GM23338 (cell line): ENCODE measurements at regions not wholly inside any gene's neighbourhood (a gene's known extent, or its start where the extent isn't known, plus 50 kb on each side); places are given as distances from the start of the nearest gene placed in this dataset.

Source experiments
- ATAC-seq: fragments of 200-7000 bp; cut with Tn5 transposase; 3 replicates; pipeline ENCODE4 v1.9.1; 2020
- DNase-seq: peaks from one replicate; pipeline ENCODE4 v3.0.0-alpha.2; 2015; ENCODE audit warnings: low spot score
- H2AFZ ChIP-seq: fragments of 200-600 bp; sonication (generic); 2 replicates; pipeline ENCODE4 v1.8.0; 2016; ENCODE audit warnings: antibody characterized with exemption, mild to moderate bottlenecking, moderate library complexity
- H3F3A ChIP-seq: fragments of 200-600 bp; sonication (generic); replicated peaks from 2 replicates; pipeline ENCODE4 v1.8.0; 2017; ENCODE audit warnings: antibody characterized with exemption, mixed run types, low read depth
- H3K27ac ChIP-seq: fragments of 200-600 bp; sonication (generic); 2 replicates; pipeline ENCODE4 v1.6.1; 2016; ENCODE audit warnings: low read depth
- H3K27me3 ChIP-seq: fragments of 200-600 bp; sonication (generic); 2 replicates; pipeline ENCODE4 v1.8.0; 2016; ENCODE audit warnings: mild to moderate bottlenecking, mixed run types, moderate library complexity; ENCODE audit not compliant: insufficient read depth
- H3K36me3 ChIP-seq: fragments of 200-600 bp; sonication (generic); 2 replicates; pipeline ENCODE4 v1.8.0; 2016; ENCODE audit warnings: mild to moderate bottlenecking; ENCODE audit not compliant: insufficient read depth
- H3K4me1 ChIP-seq: fragments of 200-600 bp; sonication (generic); 2 replicates; pipeline ENCODE4 v1.8.0; 2016; ENCODE audit warnings: mild to moderate bottlenecking, moderate library complexity; ENCODE audit not compliant: insufficient read depth
- H3K4me2 ChIP-seq: fragments of 200-600 bp; sonication (generic); 2 replicates; pipeline ENCODE4 v1.7.1; 2017; ENCODE audit warnings: mixed run types
- H3K4me3 ChIP-seq: fragments of 200-600 bp; sonication (generic); 2 replicates; pipeline ENCODE4 v1.6.1; 2016; ENCODE audit warnings: mixed run types
- H3K79me2 ChIP-seq: fragments of 200-600 bp; sonication (generic); replicated peaks from 2 replicates; pipeline ENCODE4 v1.8.0; 2017; ENCODE audit warnings: mild to moderate bottlenecking; ENCODE audit not compliant: insufficient read depth
- H3K9me2 ChIP-seq: fragments of 200-600 bp; sonication (generic); 2 replicates; pipeline ENCODE4 v1.8.0; 2017; ENCODE audit not compliant: insufficient read depth
- H4K20me1 ChIP-seq: fragments of 200-600 bp; sonication (generic); replicated peaks from 2 replicates; pipeline ENCODE4 v1.8.0; 2017; ENCODE audit warnings: mild to moderate bottlenecking; ENCODE audit not compliant: insufficient read depth
- H3K27ac Mint-ChIP-seq: 2 replicates; pipeline ENCODE4 v1.8.0; 2020; ENCODE audit warnings: inconsistent platforms, mild to moderate bottlenecking, moderate library complexity, mixed read lengths
- H3K27me3 Mint-ChIP-seq: 3 replicates; pipeline ENCODE4 v1.8.0; 2022; ENCODE audit warnings: low read depth, mild to moderate bottlenecking, moderate library complexity, mixed read lengths, inconsistent platforms; ENCODE audit not compliant: insufficient read depth, poor library complexity
- H3K36me3 Mint-ChIP-seq: 3 replicates; pipeline ENCODE4 v1.8.0; 2021; ENCODE audit warnings: low read depth, mild to moderate bottlenecking, inconsistent platforms, moderate library complexity, mixed read lengths
- H3K4me1 Mint-ChIP-seq: 3 replicates; pipeline ENCODE4 v1.8.0; 2020; ENCODE audit warnings: mild to moderate bottlenecking, inconsistent platforms, mixed read lengths
- H3K4me3 Mint-ChIP-seq: 3 replicates; pipeline ENCODE4 v1.8.0; 2021; ENCODE audit warnings: moderate library complexity, mild to moderate bottlenecking, inconsistent platforms, mixed read lengths
- H3K9me3 Mint-ChIP-seq: 3 replicates; pipeline ENCODE4 v1.8.0; 2020; ENCODE audit warnings: moderate library complexity, mild to moderate bottlenecking, inconsistent platforms, mixed read lengths
- CREB1 ChIP-seq: fragments of 250-450 bp; sonication (Bioruptor Pico); IDR thresholded peaks from 2 replicates; pipeline ENCODE4 v1.5.0; 2020; ENCODE audit warnings: low read depth, mild to moderate bottlenecking, moderate library complexity
- EZH2phosphoT487 ChIP-seq: fragments of 200-600 bp; sonication (generic); IDR thresholded peaks from one replicate; pipeline ENCODE4 v1.8.1; 2018; ENCODE audit warnings: antibody characterized with exemption; ENCODE audit not compliant: unreplicated experiment
- NANOG ChIP-seq: IDR thresholded peaks from 2 replicates; pipeline ENCODE4 v1.6.1; 2016; ENCODE audit warnings: antibody characterized with exemption, borderline replicate concordance
- POLR2AphosphoS5 ChIP-seq: IDR thresholded peaks from 2 replicates; pipeline ENCODE4 v1.6.1; 2016; ENCODE audit warnings: antibody characterized with exemption, low read depth
- STAT1 ChIP-seq: IDR thresholded peaks from one replicate; pipeline ENCODE4 v1.6.1; 2016; ENCODE audit warnings: antibody characterized with exemption; ENCODE audit not compliant: unreplicated experiment
- ZNF331 ChIP-seq: fragments of 250-450 bp; sonication (Bioruptor Pico); IDR thresholded peaks from 2 replicates; pipeline ENCODE4 v1.5.0; 2020; ENCODE audit warnings: low read depth, mild to moderate bottlenecking, moderate library complexity
- TF ChIP-seq, protein P1 (sequence below): fragments of 250-450 bp; sonication (Bioruptor Pico); IDR thresholded peaks from 2 replicates; pipeline ENCODE4 v1.5.0; 2020; ENCODE audit warnings: mild to moderate bottlenecking, moderate library complexity
- TF ChIP-seq, protein P2 (sequence below): IDR thresholded peaks from 2 replicates; pipeline ENCODE4 v1.6.1; 2016; ENCODE audit warnings: antibody characterized with exemption
- TF ChIP-seq, protein P3 (sequence below), 2 experiments: fragments of 200-600 bp in 1 of 2; sonication (generic) in 1 of 2; conservative IDR thresholded peaks; 2 replicates each; pipeline versions ENCODE4 v1.5.1 to v1.6.1; 2016 to 2017; ENCODE audit warnings: antibody characterized with exemption in 2 of 2, low read depth in 2 of 2, mild to moderate bottlenecking in 2 of 2, moderate library complexity in 1 of 2

DNA sequence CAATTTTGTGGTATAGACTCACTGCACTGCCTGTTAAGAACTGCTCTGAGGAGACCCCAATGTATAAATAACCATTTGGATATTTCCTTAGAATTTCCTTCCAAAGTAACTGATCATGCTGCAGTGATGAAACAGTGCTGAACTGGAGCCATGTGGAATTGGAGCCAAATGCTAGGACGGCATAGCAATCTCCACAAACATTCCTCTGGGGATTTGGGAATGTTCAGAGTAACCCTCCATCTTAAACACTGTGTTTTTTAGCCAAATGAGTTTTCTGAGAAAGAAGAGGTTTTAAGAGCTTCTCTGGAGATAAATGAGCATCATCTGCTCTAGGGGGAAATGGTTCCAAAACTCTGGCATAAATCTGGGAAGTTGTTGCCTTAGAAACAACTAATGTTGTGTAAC lies 98.2 kb downstream of the OLFM4 start (continued):
- TF ChIP-seq, protein P1, sequence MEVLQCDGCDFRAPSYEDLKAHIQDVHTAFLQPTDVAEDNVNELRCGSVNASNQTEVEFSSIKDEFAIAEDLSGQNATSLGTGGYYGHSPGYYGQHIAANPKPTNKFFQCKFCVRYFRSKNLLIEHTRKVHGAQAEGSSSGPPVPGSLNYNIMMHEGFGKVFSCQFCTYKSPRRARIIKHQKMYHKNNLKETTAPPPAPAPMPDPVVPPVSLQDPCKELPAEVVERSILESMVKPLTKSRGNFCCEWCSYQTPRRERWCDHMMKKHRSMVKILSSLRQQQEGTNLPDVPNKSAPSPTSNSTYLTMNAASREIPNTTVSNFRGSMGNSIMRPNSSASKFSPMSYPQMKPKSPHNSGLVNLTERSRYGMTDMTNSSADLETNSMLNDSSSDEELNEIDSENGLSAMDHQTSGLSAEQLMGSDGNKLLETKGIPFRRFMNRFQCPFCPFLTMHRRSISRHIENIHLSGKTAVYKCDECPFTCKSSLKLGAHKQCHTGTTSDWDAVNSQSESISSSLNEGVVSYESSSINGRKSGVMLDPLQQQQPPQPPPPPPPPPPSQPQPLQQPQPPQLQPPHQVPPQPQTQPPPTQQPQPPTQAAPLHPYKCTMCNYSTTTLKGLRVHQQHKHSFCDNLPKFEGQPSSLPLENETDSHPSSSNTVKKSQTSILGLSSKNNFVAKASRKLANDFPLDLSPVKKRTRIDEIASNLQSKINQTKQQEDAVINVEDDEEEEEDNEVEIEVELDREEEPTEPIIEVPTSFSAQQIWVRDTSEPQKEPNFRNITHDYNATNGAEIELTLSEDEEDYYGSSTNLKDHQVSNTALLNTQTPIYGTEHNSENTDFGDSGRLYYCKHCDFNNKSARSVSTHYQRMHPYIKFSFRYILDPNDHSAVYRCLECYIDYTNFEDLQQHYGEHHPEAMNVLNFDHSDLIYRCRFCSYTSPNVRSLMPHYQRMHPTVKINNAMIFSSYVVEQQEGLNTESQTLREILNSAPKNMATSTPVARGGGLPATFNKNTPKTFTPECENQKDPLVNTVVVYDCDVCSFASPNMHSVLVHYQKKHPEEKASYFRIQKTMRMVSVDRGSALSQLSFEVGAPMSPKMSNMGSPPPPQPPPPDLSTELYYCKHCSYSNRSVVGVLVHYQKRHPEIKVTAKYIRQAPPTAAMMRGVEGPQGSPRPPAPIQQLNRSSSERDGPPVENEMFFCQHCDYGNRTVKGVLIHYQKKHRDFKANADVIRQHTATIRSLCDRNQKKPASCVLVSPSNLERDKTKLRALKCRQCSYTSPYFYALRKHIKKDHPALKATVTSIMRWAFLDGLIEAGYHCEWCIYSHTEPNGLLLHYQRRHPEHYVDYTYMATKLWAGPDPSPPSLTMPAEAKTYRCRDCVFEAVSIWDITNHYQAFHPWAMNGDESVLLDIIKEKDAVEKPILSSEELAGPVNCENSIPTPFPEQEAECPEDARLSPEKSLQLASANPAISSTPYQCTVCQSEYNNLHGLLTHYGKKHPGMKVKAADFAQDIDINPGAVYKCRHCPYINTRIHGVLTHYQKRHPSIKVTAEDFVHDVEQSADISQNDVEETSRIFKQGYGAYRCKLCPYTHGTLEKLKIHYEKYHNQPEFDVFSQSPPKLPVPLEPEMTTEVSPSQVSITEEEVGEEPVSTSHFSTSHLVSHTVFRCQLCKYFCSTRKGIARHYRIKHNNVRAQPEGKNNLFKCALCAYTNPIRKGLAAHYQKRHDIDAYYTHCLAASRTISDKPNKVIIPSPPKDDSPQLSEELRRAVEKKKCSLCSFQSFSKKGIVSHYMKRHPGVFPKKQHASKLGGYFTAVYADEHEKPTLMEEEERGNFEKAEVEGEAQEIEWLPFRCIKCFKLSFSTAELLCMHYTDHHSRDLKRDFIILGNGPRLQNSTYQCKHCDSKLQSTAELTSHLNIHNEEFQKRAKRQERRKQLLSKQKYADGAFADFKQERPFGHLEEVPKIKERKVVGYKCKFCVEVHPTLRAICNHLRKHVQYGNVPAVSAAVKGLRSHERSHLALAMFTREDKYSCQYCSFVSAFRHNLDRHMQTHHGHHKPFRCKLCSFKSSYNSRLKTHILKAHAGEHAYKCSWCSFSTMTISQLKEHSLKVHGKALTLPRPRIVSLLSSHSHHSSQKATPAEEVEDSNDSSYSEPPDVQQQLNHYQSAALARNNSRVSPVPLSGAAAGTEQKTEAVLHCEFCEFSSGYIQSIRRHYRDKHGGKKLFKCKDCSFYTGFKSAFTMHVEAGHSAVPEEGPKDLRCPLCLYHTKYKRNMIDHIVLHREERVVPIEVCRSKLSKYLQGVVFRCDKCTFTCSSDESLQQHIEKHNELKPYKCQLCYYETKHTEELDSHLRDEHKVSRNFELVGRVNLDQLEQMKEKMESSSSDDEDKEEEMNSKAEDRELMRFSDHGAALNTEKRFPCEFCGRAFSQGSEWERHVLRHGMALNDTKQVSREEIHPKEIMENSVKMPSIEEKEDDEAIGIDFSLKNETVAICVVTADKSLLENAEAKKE (CRISPR knock-in tag), result no peak
- TF ChIP-seq, protein P2, sequence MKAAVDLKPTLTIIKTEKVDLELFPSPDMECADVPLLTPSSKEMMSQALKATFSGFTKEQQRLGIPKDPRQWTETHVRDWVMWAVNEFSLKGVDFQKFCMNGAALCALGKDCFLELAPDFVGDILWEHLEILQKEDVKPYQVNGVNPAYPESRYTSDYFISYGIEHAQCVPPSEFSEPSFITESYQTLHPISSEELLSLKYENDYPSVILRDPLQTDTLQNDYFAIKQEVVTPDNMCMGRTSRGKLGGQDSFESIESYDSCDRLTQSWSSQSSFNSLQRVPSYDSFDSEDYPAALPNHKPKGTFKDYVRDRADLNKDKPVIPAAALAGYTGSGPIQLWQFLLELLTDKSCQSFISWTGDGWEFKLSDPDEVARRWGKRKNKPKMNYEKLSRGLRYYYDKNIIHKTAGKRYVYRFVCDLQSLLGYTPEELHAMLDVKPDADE, result no peak
- no peak for TF ChIP-seq EZH2phosphoT487
- TF ChIP-seq, protein P3, sequence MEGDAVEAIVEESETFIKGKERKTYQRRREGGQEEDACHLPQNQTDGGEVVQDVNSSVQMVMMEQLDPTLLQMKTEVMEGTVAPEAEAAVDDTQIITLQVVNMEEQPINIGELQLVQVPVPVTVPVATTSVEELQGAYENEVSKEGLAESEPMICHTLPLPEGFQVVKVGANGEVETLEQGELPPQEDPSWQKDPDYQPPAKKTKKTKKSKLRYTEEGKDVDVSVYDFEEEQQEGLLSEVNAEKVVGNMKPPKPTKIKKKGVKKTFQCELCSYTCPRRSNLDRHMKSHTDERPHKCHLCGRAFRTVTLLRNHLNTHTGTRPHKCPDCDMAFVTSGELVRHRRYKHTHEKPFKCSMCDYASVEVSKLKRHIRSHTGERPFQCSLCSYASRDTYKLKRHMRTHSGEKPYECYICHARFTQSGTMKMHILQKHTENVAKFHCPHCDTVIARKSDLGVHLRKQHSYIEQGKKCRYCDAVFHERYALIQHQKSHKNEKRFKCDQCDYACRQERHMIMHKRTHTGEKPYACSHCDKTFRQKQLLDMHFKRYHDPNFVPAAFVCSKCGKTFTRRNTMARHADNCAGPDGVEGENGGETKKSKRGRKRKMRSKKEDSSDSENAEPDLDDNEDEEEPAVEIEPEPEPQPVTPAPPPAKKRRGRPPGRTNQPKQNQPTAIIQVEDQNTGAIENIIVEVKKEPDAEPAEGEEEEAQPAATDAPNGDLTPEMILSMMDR (conservative IDR thresholded peaks at IDR 0.05; ENCODE audit: low read depth in 2 of 2), result no peak
- TF ChIP-seq POLR2AphosphoS5, result no peak
- no peak for TF ChIP-seq CREB1
- no peak for TF ChIP-seq ZNF331 (CRISPR knock-in tag)

DNA sequence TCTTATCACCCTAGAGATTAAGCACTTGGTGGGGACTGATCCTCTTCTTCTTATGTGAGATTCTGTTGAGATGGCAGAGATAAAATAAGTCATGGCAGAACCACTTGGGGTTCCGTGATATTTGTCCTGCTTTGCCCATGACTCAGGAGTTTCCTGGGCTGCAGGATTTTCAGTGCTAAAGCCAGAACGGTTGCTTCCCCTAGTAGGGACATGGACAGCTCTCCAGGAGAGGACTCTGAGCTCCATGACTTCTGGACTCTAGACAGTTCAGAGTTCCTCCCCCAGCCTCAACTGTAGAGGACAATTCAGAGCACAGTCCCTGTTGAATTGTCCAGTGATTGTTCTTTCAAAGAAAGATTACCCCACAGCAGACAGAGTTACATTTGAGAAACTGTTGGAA lies 98.8 kb downstream of the OLFM4 start:
- no peaks in the 10 kb centered on the region for H3K36me3 ChIP-seq
- H3K4me3 Mint-ChIP-seq, result no peak overlapping the region
- no peaks in the 10 kb centered on the region for H3K9me3 Mint-ChIP-seq
- H3K27ac Mint-ChIP-seq, result no peak overlapping the region
- H3K4me1 ChIP-seq, result peaks cover 2% of the 10 kb centered on the region; the same call in 1 of the 2 replicates
- no peak overlapping the region for H3K4me3 ChIP-seq
- DNase-seq (no peak), ATAC-seq (no peak)
- peaks cover 2% of the 10 kb centered on the region for H3K27me3 Mint-ChIP-seq
- no peaks in the 10 kb centered on the region for H3F3A ChIP-seq
- H2AFZ ChIP-seq, result no peak overlapping the region
- no peaks in the 10 kb centered on the region for H3K79me2 ChIP-seq
- no peak overlapping the region for H3K4me2 ChIP-seq
- H3K27ac ChIP-seq, result no peak overlapping the region
- peaks cover 8% of the 10 kb centered on the region; the same call in 2 of the 3 replicates for H3K4me1 Mint-ChIP-seq
- H4K20me1 ChIP-seq, result no peaks in the 10 kb centered on the region
- H3K36me3 Mint-ChIP-seq, result no peaks in the 10 kb centered on the region
- peaks cover 7% of the 10 kb centered on the region for H3K9me2 ChIP-seq
- no peaks in the 10 kb centered on the region for H3K27me3 ChIP-seq
- TF ChIP-seq, protein P2, result no peak
- TF ChIP-seq STAT1, result no peak
- no peak for TF ChIP-seq EZH2phosphoT487
- TF ChIP-seq NANOG, result no peak
